Esophagus muscularis mucosa (tissue), 3 donors: ENCODE measurements at regions not wholly inside any gene's neighbourhood (a gene's known extent, or its start where the extent isn't known, plus 50 kb on each side); places are given as distances from the start of the nearest gene placed in this dataset.

Experiments
- EP300 ChIP-seq: sonication (generic); formaldehyde crosslinking; IDR thresholded peaks from one replicate; pipeline ENCODE4 v1.6.1; 2017; ENCODE audit warnings: antibody characterized with exemption
- TF ChIP-seq, protein P1 (sequence below), 3 experiments: fragments of 200-600 bp in 2 of 3; fragments of 450-650 bp in 1 of 3; sonication (generic) in 2 of 3; IDR thresholded peaks; one replicate each; pipeline ENCODE4 v1.5.1; 2017 to 2019; ENCODE audit warnings: antibody characterized with exemption in 3 of 3, mild to moderate bottlenecking in 2 of 3, moderate library complexity in 1 of 3

GRCh38 chr2:126378176-126378575 is 277.8 kb upstream of the GYPC start:
- no peak for TF ChIP-seq EP300
- TF ChIP-seq, protein P1, sequence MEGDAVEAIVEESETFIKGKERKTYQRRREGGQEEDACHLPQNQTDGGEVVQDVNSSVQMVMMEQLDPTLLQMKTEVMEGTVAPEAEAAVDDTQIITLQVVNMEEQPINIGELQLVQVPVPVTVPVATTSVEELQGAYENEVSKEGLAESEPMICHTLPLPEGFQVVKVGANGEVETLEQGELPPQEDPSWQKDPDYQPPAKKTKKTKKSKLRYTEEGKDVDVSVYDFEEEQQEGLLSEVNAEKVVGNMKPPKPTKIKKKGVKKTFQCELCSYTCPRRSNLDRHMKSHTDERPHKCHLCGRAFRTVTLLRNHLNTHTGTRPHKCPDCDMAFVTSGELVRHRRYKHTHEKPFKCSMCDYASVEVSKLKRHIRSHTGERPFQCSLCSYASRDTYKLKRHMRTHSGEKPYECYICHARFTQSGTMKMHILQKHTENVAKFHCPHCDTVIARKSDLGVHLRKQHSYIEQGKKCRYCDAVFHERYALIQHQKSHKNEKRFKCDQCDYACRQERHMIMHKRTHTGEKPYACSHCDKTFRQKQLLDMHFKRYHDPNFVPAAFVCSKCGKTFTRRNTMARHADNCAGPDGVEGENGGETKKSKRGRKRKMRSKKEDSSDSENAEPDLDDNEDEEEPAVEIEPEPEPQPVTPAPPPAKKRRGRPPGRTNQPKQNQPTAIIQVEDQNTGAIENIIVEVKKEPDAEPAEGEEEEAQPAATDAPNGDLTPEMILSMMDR (IDR thresholded peaks at IDR 0.05) = no peak
